ENCODE measurements at regions not wholly inside any gene's neighbourhood (a gene's known extent, or its start where the extent isn't known, plus 50 kb on each side); places are given as distances from the start of the nearest gene placed in this dataset.
"Not testable (repeated sequence)": the region's sequence is repeated elsewhere in the genome, so short reads cannot be mapped to it uniquely, and the experiment has no call there.

DNA sequence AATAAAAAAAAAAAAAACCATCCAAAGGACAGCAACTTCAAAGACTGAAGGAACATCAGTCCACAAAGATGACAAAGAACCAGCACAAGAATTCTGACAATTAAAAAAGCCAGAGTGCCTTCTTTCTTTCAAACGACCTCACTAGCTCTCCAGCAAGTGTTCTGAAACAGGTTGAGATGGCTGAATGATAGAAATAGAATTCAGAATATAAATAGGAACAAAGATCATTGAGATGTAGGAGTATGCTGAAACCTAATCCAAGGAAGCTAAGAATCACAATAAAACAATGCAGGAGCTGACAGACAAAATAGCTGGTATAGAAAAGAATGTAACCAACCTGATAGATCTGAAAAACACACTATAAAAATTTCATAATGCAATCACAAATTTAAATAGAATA lies 218.2 kb downstream of the GIPC2 start:
- TF ChIP-seq CTCF (IDR thresholded peaks at IDR 0.05; ENCODE audit: unreplicated experiment), result no peak
- ChIA-PET POLR2A (interaction anchor here (0.6 to 1.0 kb wide), 2 partner anchors 9 to 15 kb away, joined by 3 read pairs; no protein-coding TSS in a partner anchor), CTCF (interaction anchor here (0.6 to 1.5 kb wide), 2 partner anchors 12 to 132 kb away, joined by 3 to 5 read pairs; no protein-coding TSS in a partner anchor)
- Mint-ChIP-seq H3K4me1 (ENCODE audit: insufficient read depth, unreplicated experiment) (no peaks in the 10 kb centered on the region), H3K4me3 (ENCODE audit: unreplicated experiment) (no peak overlapping the region), H3K27ac (ENCODE audit: low read depth, unreplicated experiment) (no peak overlapping the region), H3K36me3 (ENCODE audit: insufficient read depth, unreplicated experiment) (peaks cover 5% of the 10 kb centered on the region), H3K9me3 (ENCODE audit: unreplicated experiment) (peaks cover 17% of the 10 kb centered on the region), H3K27me3 (ENCODE audit: insufficient read depth, unreplicated experiment) (no peaks in the 10 kb centered on the region)
- no peak for DNase-seq (ENCODE audit: unreplicated experiment)
- intact Hi-C loops (cut with micrococcal nuclease), result no loop called here
- no TSS peak for BruUV-seq (replicated peaks)

DNA sequence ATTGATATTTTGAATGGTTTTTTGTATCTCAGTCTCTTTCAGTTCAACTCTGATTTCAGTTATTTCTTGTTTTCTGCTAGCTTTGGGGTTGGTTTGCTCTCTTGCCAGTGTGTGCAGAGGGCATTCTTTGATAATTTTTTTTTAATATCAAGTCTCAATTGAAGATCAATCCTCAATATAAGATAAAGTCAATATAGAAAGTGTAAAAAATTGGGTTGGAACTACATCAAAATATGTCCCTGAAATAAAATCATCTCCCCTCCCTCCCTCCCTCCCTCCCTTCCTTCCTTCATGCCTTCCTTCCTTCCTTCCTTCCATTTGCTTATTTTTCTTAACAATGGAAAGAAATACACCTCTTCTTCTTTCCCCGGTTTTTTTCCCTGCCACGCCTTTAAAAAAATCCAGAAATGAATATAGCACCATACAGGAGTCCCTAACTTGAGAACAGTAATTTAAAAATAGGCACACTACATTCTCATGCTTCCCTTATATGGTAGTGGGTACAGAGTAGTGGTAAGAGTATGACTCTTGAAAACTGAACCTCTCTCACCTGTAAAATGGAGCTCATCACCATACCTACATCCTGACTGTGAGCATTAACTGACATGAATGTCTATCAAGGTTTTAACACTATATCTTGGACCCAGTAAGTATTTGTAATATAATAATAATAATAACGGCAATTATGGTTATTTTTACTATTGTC lies 221.9 kb downstream of the GIPC2 start:
- intact Hi-C loops (cut with micrococcal nuclease), result no loop called here
- no peak for TF ChIP-seq CTCF (IDR thresholded peaks at IDR 0.05; ENCODE audit: unreplicated experiment)
- H3K9me3 Mint-ChIP-seq (ENCODE audit: unreplicated experiment), result peaks cover 8% of the 10 kb centered on the region
- no peak overlapping the region for H3K27ac Mint-ChIP-seq (ENCODE audit: low read depth, unreplicated experiment)
- no TSS peak for BruUV-seq (replicated peaks)
- H3K36me3 Mint-ChIP-seq (ENCODE audit: insufficient read depth, unreplicated experiment), result peaks cover 5% of the 10 kb centered on the region
- no peak overlapping the region for H3K4me3 Mint-ChIP-seq (ENCODE audit: unreplicated experiment)
- no peak for DNase-seq (ENCODE audit: unreplicated experiment)
- POLR2A ChIA-PET, result interaction anchor here (0.5 kb wide), 1 partner anchor 351 kb away, joined by 3 read pairs; no protein-coding TSS in a partner anchor
- no peaks in the 10 kb centered on the region for H3K4me1 Mint-ChIP-seq (ENCODE audit: insufficient read depth, unreplicated experiment)
- H3K27me3 Mint-ChIP-seq (ENCODE audit: insufficient read depth, unreplicated experiment), result no peaks in the 10 kb centered on the region
- CTCF ChIA-PET, result interaction anchor here (0.6 to 1.1 kb wide), 4 partner anchors 20 to 1364 kb away, joined by 3 to 5 read pairs (median 4); no protein-coding TSS in a partner anchor

DNA sequence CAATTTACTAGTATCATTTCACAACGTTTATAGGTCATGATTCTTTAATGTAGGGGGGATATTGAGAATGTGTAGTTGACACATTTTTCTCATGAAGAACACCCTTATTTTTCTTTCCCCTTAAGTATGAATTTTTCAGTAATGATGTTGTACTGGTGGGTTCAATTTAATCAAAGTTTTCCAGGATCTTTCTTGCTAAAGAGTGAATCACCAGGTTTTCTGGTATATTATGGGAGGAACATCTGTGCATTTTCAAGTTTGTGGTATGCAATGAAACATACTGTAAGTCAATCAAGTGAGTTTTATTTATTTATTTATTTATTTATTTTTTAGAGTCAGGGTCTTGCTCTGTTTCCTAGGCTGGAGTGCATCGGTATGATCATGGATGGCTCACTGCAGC lies 221.2 kb upstream of the PTGFR start:
- H3K4me3 Mint-ChIP-seq (ENCODE audit: unreplicated experiment), result no peak overlapping the region
- H3K36me3 Mint-ChIP-seq (ENCODE audit: insufficient read depth, unreplicated experiment), result peaks cover 5% of the 10 kb centered on the region
- TF ChIP-seq CTCF (IDR thresholded peaks at IDR 0.05; ENCODE audit: unreplicated experiment), result no peak
- no peaks in the 10 kb centered on the region for H3K27me3 Mint-ChIP-seq (ENCODE audit: insufficient read depth, unreplicated experiment)
- no TSS peak for BruUV-seq (replicated peaks)
- DNase-seq (ENCODE audit: unreplicated experiment), result no peak
- CTCF ChIA-PET, result no interaction called here
- H3K9me3 Mint-ChIP-seq (ENCODE audit: unreplicated experiment), result peaks cover 8% of the 10 kb centered on the region
- POLR2A ChIA-PET, result no interaction called here
- no peak overlapping the region for H3K27ac Mint-ChIP-seq (ENCODE audit: low read depth, unreplicated experiment)
- peaks cover 5% of the 10 kb centered on the region for H3K4me1 Mint-ChIP-seq (ENCODE audit: insufficient read depth, unreplicated experiment)
- intact Hi-C loops (cut with micrococcal nuclease), result no loop called here

DNA sequence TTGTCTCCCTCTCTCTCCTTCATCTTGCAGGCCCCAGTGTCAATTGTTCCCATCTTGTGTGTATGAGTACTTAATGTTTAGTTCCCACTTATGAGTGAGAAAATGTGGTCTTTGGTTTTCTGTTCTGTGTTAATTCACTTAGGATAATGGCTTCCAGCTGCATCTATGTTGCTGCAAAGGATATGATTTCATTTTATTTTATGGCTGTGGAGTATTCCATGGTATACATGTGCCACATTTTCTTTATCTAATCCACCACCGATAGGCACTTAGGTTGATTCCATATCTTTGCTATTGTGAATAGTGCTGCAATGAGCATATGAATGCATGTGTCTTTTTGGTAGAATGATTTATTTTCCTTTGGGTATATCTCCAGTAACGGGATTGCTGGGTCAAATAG lies 219.4 kb upstream of the PTGFR start:
- H3K27ac Mint-ChIP-seq (ENCODE audit: low read depth, unreplicated experiment); H3K9me3 Mint-ChIP-seq (ENCODE audit: unreplicated experiment); intact Hi-C loops (cut with micrococcal nuclease); DNase-seq (ENCODE audit: unreplicated experiment); H3K36me3 Mint-ChIP-seq (ENCODE audit: insufficient read depth, unreplicated experiment); H3K4me3 Mint-ChIP-seq (ENCODE audit: unreplicated experiment); CTCF ChIA-PET; BruUV-seq (replicated peaks); H3K27me3 Mint-ChIP-seq (ENCODE audit: insufficient read depth, unreplicated experiment): not testable (repeated sequence)
- peaks cover 20% of the 10 kb centered on the region for H3K4me1 Mint-ChIP-seq (ENCODE audit: insufficient read depth, unreplicated experiment)
- POLR2A ChIA-PET, result interaction anchor here (0.6 to 1.2 kb wide), 3 partner anchors 8 to 92 kb away, joined by 3 to 4 read pairs (median 3); no protein-coding TSS in a partner anchor
